ENCODE measurements at regions not wholly inside any gene's neighbourhood (a gene's known extent, or its start where the extent isn't known, plus 50 kb on each side); places are given as distances from the start of the nearest gene placed in this dataset.
"Not testable (repeated sequence)": the region's sequence is repeated elsewhere in the genome, so short reads cannot be mapped to it uniquely, and the experiment has no call there.

DNA sequence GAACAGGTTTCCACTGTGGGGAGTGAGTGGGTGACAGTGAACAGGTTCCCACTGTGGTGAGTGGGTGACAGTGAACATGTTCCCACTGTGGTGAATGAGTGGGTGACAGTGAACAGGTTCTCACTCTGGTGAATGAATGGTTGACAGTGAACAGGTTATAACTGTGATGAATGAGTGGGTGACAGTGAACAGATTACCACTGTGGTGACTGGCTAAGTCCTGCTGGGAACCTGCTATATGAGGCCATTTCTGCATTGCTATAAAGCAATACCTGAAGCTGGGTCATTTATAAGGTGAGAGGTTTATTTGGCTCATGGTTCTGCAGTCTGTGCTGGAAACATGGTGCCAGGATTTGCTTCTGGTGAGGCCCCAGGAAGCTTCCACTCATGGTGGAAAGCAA lies 637.1 kb downstream of the UQCRFS1 start:
- H3K4me3 ChIP-seq (ENCODE audit: low read length), result no peak overlapping the region
- DNase-seq (ENCODE audit: low read depth), result no peak
- TF ChIP-seq, protein P1, sequence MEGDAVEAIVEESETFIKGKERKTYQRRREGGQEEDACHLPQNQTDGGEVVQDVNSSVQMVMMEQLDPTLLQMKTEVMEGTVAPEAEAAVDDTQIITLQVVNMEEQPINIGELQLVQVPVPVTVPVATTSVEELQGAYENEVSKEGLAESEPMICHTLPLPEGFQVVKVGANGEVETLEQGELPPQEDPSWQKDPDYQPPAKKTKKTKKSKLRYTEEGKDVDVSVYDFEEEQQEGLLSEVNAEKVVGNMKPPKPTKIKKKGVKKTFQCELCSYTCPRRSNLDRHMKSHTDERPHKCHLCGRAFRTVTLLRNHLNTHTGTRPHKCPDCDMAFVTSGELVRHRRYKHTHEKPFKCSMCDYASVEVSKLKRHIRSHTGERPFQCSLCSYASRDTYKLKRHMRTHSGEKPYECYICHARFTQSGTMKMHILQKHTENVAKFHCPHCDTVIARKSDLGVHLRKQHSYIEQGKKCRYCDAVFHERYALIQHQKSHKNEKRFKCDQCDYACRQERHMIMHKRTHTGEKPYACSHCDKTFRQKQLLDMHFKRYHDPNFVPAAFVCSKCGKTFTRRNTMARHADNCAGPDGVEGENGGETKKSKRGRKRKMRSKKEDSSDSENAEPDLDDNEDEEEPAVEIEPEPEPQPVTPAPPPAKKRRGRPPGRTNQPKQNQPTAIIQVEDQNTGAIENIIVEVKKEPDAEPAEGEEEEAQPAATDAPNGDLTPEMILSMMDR (IDR thresholded peaks at IDR 0.05; ENCODE audit: insufficient read depth, low read depth, low read length, missing control alignments), result no peak

DNA sequence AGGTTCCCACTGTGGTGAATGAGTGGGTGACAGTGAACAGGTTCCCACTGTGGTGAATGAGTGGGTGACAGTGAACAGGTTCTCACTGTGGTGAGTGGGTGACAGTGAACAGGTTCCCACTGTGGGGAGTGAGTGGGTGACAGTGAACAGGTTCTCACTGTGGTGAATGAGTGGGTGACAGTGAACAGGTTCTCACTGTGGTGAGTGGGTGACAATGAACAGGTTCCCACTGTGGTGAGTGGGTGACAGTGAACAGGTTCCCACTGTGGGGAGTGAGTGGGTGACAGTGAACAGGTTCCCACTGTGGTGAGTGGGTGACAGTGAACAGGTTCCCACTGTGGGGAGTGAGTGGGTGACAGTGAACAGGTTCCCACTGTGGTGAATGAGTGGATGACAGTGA lies 637.6 kb downstream of the UQCRFS1 start:
- H3K4me3 ChIP-seq (ENCODE audit: low read length); DNase-seq (ENCODE audit: low read depth): not testable (repeated sequence)

DNA sequence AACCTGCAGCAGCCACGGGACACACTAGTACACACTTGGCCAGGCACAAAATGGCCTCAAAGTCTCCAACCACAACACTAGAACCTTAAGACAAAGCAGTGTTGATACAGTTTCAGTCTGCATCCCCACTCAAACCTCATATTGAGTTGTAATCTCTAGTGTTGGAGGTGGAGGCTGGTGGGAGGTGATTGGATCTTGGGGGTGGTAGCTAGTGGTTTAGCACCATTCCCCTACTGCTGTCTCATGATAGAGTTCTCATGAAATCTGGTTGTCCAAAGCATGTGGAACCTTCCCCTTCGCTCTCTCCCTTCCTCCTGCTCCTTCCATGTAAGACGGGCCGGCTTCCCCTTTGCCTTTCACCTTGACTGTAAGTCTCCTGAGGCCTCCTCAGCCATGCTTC lies 638.7 kb downstream of the UQCRFS1 start:
- no peak overlapping the region for H3K4me3 ChIP-seq (ENCODE audit: low read length)
- DNase-seq (ENCODE audit: low read depth), result no peak
- TF ChIP-seq, protein P1 (IDR thresholded peaks at IDR 0.05; ENCODE audit: insufficient read depth, low read depth, low read length, missing control alignments), result no peak

DNA sequence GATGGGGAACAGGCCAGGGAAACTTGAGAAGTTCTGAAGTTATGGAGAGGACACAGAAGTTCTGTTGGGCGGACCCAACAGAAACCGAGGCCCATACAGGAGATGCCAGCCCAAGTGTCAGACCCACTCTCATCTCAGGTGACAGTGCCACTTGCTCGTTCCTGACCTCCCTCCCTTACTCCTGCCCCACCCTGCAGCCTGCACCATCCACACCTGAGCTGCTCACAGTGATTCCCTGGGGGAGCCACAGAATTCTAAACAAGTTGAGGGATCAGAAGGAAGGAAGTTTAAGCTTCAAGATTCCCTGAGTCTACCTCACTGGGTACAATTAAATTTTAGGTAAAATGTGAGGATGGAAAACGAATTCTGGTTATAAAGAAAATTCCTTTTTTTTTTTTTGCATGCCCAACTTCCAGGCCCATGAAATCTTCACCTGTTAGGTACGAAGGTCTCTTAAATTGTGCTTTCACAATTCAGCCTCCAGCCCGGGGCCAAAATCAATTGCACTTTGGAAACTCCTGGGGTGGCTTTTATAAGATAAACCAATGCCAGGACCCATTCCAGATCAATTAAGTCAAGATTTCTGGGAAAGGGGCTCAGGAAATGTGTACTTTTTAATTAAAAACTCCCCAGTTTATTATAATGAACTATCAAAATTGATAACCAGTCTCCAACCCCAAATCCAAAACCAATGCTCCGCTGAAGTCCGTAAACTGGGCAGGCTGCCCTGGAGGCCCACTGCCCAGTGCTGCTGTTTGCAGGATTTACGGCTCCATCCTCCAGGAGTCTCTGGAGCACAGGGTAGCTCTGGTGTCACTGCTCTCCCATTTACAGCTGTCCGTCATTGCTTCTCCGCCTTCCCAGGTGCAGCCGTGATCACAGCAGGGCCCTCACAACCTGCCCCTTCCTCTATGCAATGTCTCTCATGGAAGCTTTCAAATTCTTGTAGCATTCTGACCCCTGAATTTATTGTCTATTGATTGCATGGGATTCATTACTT lies 643.5 kb downstream of the UQCRFS1 start:
- no peak for DNase-seq (ENCODE audit: low read depth)
- H3K4me3 ChIP-seq (ENCODE audit: low read length), result no peak overlapping the region
- TF ChIP-seq, protein P1 (IDR thresholded peaks at IDR 0.05; ENCODE audit: insufficient read depth, low read depth, low read length, missing control alignments), result no peak

DNA sequence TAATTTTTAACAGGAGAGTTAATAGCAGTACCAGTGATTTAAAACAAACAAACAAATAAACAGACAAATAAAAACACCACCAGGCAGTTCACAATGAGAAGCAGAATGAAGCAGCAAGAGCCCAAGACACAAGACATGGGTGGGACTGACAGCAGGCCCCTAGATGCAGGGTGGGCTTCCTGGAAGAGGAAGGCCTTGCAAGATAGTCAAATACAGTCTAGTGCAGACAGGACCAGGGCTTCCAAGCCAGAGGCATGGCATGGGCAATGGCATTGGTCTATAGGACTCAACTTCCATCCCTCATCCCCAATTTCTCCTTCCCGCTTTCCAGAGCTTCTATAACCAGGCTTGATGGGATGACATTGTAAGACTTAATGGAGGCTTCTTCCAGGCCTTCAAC lies 645.1 kb downstream of the UQCRFS1 start:
- TF ChIP-seq, protein P1 (IDR thresholded peaks at IDR 0.05; ENCODE audit: insufficient read depth, low read depth, low read length, missing control alignments), result no peak
- H3K4me3 ChIP-seq (ENCODE audit: low read length), result no peak overlapping the region
- DNase-seq (ENCODE audit: low read depth), result no peak

DNA sequence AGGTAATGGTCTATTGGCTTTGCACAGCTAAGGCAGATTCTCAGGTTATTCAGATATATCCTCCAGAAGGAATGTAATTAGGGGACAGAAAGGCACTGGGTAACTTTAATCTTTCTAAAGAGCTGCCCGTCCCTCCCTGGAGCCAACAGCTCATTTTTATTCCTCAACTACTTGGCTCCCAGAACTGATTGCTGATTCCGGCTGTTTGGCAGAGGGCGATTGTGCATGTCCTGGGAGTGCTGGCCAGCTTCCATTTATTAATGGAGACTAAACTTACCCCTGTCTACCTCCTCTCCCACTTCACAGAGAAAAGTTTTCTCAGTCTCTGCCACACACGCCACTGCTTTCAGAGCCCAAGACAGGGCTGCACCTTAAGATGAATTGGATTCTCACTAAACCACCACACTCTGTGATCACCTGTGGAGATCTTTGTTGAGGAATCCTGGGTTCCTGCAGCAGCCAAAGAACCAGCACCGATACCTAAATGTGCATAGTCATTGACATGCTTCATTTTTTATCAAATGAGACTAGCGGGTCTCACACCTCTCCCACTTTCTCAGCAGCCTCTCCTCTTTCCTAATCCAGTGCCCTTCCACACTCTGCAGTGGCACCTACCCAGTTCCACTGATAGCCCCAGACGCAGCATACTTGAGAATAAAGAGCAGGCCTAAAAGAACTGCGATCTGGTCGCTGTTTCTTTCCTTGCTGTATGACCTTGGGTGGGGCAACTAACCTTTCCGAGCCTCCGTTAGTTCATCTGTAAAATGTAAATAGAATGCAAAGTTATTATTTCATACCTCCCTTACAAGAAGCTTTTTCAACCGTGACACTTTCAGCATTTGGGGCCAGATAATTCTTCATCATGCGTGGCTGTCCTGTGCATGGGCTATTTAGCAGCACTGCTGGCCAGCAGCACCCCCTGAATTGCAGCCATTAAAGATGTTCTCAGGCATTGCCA lies 648.7 kb downstream of the UQCRFS1 start:
- TF ChIP-seq, protein P1 (IDR thresholded peaks at IDR 0.05; ENCODE audit: insufficient read depth, low read depth, low read length, missing control alignments), result no peak
- no peak overlapping the region for H3K4me3 ChIP-seq (ENCODE audit: low read length)
- DNase-seq (ENCODE audit: low read depth), result no peak

DNA sequence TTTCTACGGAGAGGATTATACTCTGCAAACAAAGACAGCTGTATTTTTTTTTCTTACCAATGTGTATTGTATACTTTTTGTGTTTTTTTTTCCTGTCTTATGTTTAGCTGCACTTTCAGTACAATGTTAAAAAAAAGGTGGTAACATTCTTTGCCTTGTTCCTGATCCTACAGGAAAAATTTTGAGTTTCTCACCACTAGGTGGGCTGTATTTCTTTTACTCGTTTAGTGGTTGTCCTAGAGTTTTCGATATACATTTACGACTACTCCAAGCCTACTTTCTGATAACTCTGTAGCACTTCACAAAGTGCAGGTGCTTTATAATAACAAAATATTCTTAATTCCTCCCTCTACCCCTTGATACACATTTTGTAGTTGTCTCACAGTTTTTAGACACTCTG lies 652.2 kb downstream of the UQCRFS1 start:
- H3K4me3 ChIP-seq (ENCODE audit: low read length), result no peak overlapping the region
- no peak for DNase-seq (ENCODE audit: low read depth)
- TF ChIP-seq, protein P1 (IDR thresholded peaks at IDR 0.05; ENCODE audit: insufficient read depth, low read depth, low read length, missing control alignments), result no peak

Data from epithelial cell of esophagus (primary cell).